GM23338 (cell line): ENCODE measurements at regions not wholly inside any gene's neighbourhood (a gene's known extent, or its start where the extent isn't known, plus 50 kb on each side); places are given as distances from the start of the nearest gene placed in this dataset.

Source experiments
- ATAC-seq: fragments of 200-7000 bp; cut with Tn5 transposase; 3 replicates; pipeline ENCODE4 v1.9.1; 2020
- DNase-seq: peaks from one replicate; pipeline ENCODE4 v3.0.0-alpha.2; 2015; ENCODE audit warnings: low spot score
- H2AFZ ChIP-seq: fragments of 200-600 bp; sonication (generic); 2 replicates; pipeline ENCODE4 v1.8.0; 2016; ENCODE audit warnings: antibody characterized with exemption, mild to moderate bottlenecking, moderate library complexity
- H3F3A ChIP-seq: fragments of 200-600 bp; sonication (generic); replicated peaks from 2 replicates; pipeline ENCODE4 v1.8.0; 2017; ENCODE audit warnings: antibody characterized with exemption, mixed run types, low read depth
- H3K27ac ChIP-seq: fragments of 200-600 bp; sonication (generic); 2 replicates; pipeline ENCODE4 v1.6.1; 2016; ENCODE audit warnings: low read depth
- H3K27me3 ChIP-seq: fragments of 200-600 bp; sonication (generic); 2 replicates; pipeline ENCODE4 v1.8.0; 2016; ENCODE audit warnings: mild to moderate bottlenecking, mixed run types, moderate library complexity; ENCODE audit not compliant: insufficient read depth
- H3K36me3 ChIP-seq: fragments of 200-600 bp; sonication (generic); 2 replicates; pipeline ENCODE4 v1.8.0; 2016; ENCODE audit warnings: mild to moderate bottlenecking; ENCODE audit not compliant: insufficient read depth
- H3K4me1 ChIP-seq: fragments of 200-600 bp; sonication (generic); 2 replicates; pipeline ENCODE4 v1.8.0; 2016; ENCODE audit warnings: mild to moderate bottlenecking, moderate library complexity; ENCODE audit not compliant: insufficient read depth
- H3K4me2 ChIP-seq: fragments of 200-600 bp; sonication (generic); 2 replicates; pipeline ENCODE4 v1.7.1; 2017; ENCODE audit warnings: mixed run types
- H3K4me3 ChIP-seq: fragments of 200-600 bp; sonication (generic); 2 replicates; pipeline ENCODE4 v1.6.1; 2016; ENCODE audit warnings: mixed run types
- H3K79me2 ChIP-seq: fragments of 200-600 bp; sonication (generic); replicated peaks from 2 replicates; pipeline ENCODE4 v1.8.0; 2017; ENCODE audit warnings: mild to moderate bottlenecking; ENCODE audit not compliant: insufficient read depth
- H3K9me2 ChIP-seq: fragments of 200-600 bp; sonication (generic); 2 replicates; pipeline ENCODE4 v1.8.0; 2017; ENCODE audit not compliant: insufficient read depth
- H4K20me1 ChIP-seq: fragments of 200-600 bp; sonication (generic); replicated peaks from 2 replicates; pipeline ENCODE4 v1.8.0; 2017; ENCODE audit warnings: mild to moderate bottlenecking; ENCODE audit not compliant: insufficient read depth
- H3K27ac Mint-ChIP-seq: 2 replicates; pipeline ENCODE4 v1.8.0; 2020; ENCODE audit warnings: inconsistent platforms, mild to moderate bottlenecking, moderate library complexity, mixed read lengths
- H3K27me3 Mint-ChIP-seq: 3 replicates; pipeline ENCODE4 v1.8.0; 2022; ENCODE audit warnings: low read depth, mild to moderate bottlenecking, moderate library complexity, mixed read lengths, inconsistent platforms; ENCODE audit not compliant: insufficient read depth, poor library complexity
- H3K36me3 Mint-ChIP-seq: 3 replicates; pipeline ENCODE4 v1.8.0; 2021; ENCODE audit warnings: low read depth, mild to moderate bottlenecking, inconsistent platforms, moderate library complexity, mixed read lengths
- H3K4me1 Mint-ChIP-seq: 3 replicates; pipeline ENCODE4 v1.8.0; 2020; ENCODE audit warnings: mild to moderate bottlenecking, inconsistent platforms, mixed read lengths
- H3K4me3 Mint-ChIP-seq: 3 replicates; pipeline ENCODE4 v1.8.0; 2021; ENCODE audit warnings: moderate library complexity, mild to moderate bottlenecking, inconsistent platforms, mixed read lengths
- H3K9me3 Mint-ChIP-seq: 3 replicates; pipeline ENCODE4 v1.8.0; 2020; ENCODE audit warnings: moderate library complexity, mild to moderate bottlenecking, inconsistent platforms, mixed read lengths
- CREB1 ChIP-seq: fragments of 250-450 bp; sonication (Bioruptor Pico); IDR thresholded peaks from 2 replicates; pipeline ENCODE4 v1.5.0; 2020; ENCODE audit warnings: low read depth, mild to moderate bottlenecking, moderate library complexity
- EZH2 ChIP-seq: fragments of 200-600 bp; sonication (generic); IDR thresholded peaks from one replicate; pipeline ENCODE4 v1.8.0; 2017; ENCODE audit warnings: antibody characterized with exemption, mild to moderate bottlenecking, low read depth; ENCODE audit not compliant: unreplicated experiment
- JUNB ChIP-seq: IDR thresholded peaks from one replicate; pipeline ENCODE4 v1.6.1; 2016; ENCODE audit warnings: antibody characterized with exemption; ENCODE audit not compliant: unreplicated experiment
- POLR2AphosphoS5 ChIP-seq: IDR thresholded peaks from 2 replicates; pipeline ENCODE4 v1.6.1; 2016; ENCODE audit warnings: antibody characterized with exemption, low read depth
- REST ChIP-seq: IDR thresholded peaks from one replicate; pipeline ENCODE4 v1.6.1; 2018; ENCODE audit warnings: antibody characterized with exemption; ENCODE audit not compliant: unreplicated experiment
- STAT1 ChIP-seq: IDR thresholded peaks from one replicate; pipeline ENCODE4 v1.6.1; 2016; ENCODE audit warnings: antibody characterized with exemption; ENCODE audit not compliant: unreplicated experiment
- ZNF114 ChIP-seq: fragments of 250-450 bp; sonication (Bioruptor Pico); IDR thresholded peaks from 2 replicates; pipeline ENCODE4 v1.5.0; 2020; ENCODE audit warnings: mild to moderate bottlenecking, moderate library complexity
- TF ChIP-seq, protein P1 (sequence below), 2 experiments: fragments of 200-600 bp in 1 of 2; sonication (generic) in 1 of 2; conservative IDR thresholded peaks; 2 replicates each; pipeline versions ENCODE4 v1.5.1 to v1.6.1; 2016 to 2017; ENCODE audit warnings: antibody characterized with exemption in 2 of 2, low read depth in 2 of 2, mild to moderate bottlenecking in 2 of 2, moderate library complexity in 1 of 2
- TF ChIP-seq, protein P2 (sequence below): fragments of 250-450 bp; sonication (Bioruptor Pico); IDR thresholded peaks from 2 replicates; pipeline ENCODE4 v1.5.0; 2020; ENCODE audit warnings: mild to moderate bottlenecking, moderate library complexity

DNA sequence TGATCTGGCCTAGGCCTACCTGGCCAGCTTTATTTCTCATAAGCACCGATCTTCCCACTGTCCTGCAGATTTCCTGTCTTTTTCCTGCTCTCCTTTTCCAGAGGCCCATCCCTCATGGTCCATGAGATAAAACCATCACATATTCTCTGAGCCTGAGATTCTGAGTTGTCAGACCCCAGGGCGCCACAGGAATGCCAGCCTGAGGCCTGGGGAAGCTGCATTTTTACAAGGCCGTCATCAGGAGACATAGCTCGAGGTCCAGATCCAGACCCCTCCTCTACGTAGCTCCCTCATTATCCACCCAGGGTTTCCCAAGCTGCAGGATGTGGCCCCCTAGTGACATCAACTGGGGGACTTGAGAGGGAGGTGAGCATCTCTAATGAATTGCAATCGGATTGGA, 204.3 kb downstream of the ATPSCKMT start:
- no peaks in the 10 kb centered on the region for H3K27me3 ChIP-seq
- no peaks in the 10 kb centered on the region; the same call in 1 of the 2 replicates for H3K4me1 ChIP-seq
- Mint-ChIP-seq H3K4me1 (peaks cover 8% of the 10 kb centered on the region), H3K36me3 (peaks cover 19% of the 10 kb centered on the region), H3K9me3 (peaks cover 19% of the 10 kb centered on the region), H3K27me3 (no peaks in the 10 kb centered on the region), H3K4me3 (no peak overlapping the region), H3K27ac (no peak overlapping the region)
- H3K27ac ChIP-seq: no peak overlapping the region
- DNase-seq (no peak), ATAC-seq (no peak)
- no peak overlapping the region for H3K4me3 ChIP-seq
- TF ChIP-seq CREB1 (CRISPR knock-in tag) (no peak), STAT1 (no peak), ZNF114 (CRISPR knock-in tag) (no peak), JUNB (no peak), REST (no peak), EZH2 (no peak), POLR2AphosphoS5 (no peak)
- TF ChIP-seq, protein P1, sequence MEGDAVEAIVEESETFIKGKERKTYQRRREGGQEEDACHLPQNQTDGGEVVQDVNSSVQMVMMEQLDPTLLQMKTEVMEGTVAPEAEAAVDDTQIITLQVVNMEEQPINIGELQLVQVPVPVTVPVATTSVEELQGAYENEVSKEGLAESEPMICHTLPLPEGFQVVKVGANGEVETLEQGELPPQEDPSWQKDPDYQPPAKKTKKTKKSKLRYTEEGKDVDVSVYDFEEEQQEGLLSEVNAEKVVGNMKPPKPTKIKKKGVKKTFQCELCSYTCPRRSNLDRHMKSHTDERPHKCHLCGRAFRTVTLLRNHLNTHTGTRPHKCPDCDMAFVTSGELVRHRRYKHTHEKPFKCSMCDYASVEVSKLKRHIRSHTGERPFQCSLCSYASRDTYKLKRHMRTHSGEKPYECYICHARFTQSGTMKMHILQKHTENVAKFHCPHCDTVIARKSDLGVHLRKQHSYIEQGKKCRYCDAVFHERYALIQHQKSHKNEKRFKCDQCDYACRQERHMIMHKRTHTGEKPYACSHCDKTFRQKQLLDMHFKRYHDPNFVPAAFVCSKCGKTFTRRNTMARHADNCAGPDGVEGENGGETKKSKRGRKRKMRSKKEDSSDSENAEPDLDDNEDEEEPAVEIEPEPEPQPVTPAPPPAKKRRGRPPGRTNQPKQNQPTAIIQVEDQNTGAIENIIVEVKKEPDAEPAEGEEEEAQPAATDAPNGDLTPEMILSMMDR (conservative IDR thresholded peaks at IDR 0.05; ENCODE audit: low read depth in 2 of 2): 0 out of 4 replicates have a peak, but pooled peaks of 1 of the 2 experiments have one; percentile 16
- H2AFZ ChIP-seq: 0 out of 2 replicates have a peak overlapping the region, but pooled peaks have one; percentile 7
- no peak overlapping the region for H3K4me2 ChIP-seq
- H3F3A ChIP-seq: no peaks in the 10 kb centered on the region
- no peaks in the 10 kb centered on the region for H4K20me1 ChIP-seq
- no peaks in the 10 kb centered on the region for H3K36me3 ChIP-seq
- H3K79me2 ChIP-seq: no peaks in the 10 kb centered on the region
- peaks cover 27% of the 10 kb centered on the region for H3K9me2 ChIP-seq

DNA sequence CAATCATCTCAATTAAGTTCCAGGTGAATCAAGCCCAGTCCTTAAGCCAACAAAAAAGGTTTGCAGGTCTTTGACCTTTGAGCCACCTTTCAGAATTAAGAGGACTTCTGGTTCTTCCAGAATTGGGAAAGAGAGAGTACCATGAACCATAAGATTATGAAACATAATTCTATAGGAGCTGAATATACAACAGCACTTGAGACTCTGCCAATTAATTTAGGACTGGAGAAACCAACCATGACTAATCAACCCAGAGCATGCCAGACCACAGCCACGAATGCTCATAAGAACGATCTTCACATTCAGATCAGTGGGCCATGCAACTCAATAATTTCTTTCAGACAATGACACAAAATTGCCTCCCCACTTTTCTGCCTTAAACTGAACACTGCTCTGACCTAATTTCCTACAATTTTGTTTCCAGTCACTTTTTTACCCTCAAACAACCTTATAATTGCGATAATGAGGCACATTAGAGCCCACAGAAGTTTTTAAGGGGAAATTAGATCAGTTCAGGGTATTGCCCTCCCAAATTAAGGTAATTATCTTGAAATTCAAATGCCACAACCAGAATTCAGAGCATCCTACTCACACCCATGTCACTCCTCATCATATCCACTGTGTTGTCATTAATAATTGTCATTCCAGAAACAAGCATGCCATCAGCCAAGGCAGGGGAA, 213.4 kb downstream of the ATPSCKMT start:
- H3K79me2 ChIP-seq: no peaks in the 10 kb centered on the region
- Mint-ChIP-seq H3K9me3 (peaks cover 12% of the 10 kb centered on the region), H3K27me3 (no peaks in the 10 kb centered on the region), H3K36me3 (peaks cover 7% of the 10 kb centered on the region), H3K4me1 (peaks cover 4% of the 10 kb centered on the region; the same call in 1 of the 3 replicates), H3K4me3 (no peak overlapping the region), H3K27ac (no peak overlapping the region)
- H3K36me3 ChIP-seq: no peaks in the 10 kb centered on the region
- H3K9me2 ChIP-seq: peaks cover 38% of the 10 kb centered on the region
- peaks cover 3% of the 10 kb centered on the region; the same call in 1 of the 2 replicates for H3K4me1 ChIP-seq
- no peak overlapping the region for H3K4me2 ChIP-seq
- ATAC-seq (no peak), DNase-seq (no peak)
- no peaks in the 10 kb centered on the region for H4K20me1 ChIP-seq
- H3K4me3 ChIP-seq: no peak overlapping the region
- no peaks in the 10 kb centered on the region for H3F3A ChIP-seq
- no peak overlapping the region for H3K27ac ChIP-seq
- H3K27me3 ChIP-seq: no peaks in the 10 kb centered on the region
- no peak overlapping the region for H2AFZ ChIP-seq
- TF ChIP-seq EZH2: no peak
- TF ChIP-seq, protein P2, sequence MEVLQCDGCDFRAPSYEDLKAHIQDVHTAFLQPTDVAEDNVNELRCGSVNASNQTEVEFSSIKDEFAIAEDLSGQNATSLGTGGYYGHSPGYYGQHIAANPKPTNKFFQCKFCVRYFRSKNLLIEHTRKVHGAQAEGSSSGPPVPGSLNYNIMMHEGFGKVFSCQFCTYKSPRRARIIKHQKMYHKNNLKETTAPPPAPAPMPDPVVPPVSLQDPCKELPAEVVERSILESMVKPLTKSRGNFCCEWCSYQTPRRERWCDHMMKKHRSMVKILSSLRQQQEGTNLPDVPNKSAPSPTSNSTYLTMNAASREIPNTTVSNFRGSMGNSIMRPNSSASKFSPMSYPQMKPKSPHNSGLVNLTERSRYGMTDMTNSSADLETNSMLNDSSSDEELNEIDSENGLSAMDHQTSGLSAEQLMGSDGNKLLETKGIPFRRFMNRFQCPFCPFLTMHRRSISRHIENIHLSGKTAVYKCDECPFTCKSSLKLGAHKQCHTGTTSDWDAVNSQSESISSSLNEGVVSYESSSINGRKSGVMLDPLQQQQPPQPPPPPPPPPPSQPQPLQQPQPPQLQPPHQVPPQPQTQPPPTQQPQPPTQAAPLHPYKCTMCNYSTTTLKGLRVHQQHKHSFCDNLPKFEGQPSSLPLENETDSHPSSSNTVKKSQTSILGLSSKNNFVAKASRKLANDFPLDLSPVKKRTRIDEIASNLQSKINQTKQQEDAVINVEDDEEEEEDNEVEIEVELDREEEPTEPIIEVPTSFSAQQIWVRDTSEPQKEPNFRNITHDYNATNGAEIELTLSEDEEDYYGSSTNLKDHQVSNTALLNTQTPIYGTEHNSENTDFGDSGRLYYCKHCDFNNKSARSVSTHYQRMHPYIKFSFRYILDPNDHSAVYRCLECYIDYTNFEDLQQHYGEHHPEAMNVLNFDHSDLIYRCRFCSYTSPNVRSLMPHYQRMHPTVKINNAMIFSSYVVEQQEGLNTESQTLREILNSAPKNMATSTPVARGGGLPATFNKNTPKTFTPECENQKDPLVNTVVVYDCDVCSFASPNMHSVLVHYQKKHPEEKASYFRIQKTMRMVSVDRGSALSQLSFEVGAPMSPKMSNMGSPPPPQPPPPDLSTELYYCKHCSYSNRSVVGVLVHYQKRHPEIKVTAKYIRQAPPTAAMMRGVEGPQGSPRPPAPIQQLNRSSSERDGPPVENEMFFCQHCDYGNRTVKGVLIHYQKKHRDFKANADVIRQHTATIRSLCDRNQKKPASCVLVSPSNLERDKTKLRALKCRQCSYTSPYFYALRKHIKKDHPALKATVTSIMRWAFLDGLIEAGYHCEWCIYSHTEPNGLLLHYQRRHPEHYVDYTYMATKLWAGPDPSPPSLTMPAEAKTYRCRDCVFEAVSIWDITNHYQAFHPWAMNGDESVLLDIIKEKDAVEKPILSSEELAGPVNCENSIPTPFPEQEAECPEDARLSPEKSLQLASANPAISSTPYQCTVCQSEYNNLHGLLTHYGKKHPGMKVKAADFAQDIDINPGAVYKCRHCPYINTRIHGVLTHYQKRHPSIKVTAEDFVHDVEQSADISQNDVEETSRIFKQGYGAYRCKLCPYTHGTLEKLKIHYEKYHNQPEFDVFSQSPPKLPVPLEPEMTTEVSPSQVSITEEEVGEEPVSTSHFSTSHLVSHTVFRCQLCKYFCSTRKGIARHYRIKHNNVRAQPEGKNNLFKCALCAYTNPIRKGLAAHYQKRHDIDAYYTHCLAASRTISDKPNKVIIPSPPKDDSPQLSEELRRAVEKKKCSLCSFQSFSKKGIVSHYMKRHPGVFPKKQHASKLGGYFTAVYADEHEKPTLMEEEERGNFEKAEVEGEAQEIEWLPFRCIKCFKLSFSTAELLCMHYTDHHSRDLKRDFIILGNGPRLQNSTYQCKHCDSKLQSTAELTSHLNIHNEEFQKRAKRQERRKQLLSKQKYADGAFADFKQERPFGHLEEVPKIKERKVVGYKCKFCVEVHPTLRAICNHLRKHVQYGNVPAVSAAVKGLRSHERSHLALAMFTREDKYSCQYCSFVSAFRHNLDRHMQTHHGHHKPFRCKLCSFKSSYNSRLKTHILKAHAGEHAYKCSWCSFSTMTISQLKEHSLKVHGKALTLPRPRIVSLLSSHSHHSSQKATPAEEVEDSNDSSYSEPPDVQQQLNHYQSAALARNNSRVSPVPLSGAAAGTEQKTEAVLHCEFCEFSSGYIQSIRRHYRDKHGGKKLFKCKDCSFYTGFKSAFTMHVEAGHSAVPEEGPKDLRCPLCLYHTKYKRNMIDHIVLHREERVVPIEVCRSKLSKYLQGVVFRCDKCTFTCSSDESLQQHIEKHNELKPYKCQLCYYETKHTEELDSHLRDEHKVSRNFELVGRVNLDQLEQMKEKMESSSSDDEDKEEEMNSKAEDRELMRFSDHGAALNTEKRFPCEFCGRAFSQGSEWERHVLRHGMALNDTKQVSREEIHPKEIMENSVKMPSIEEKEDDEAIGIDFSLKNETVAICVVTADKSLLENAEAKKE (CRISPR knock-in tag): no peak
